H9 (cell line): ENCODE measurements at regions not wholly inside any gene's neighbourhood (a gene's known extent, or its start where the extent isn't known, plus 50 kb on each side); places are given as distances from the start of the nearest gene placed in this dataset.

Experiments
- DNase-seq: peaks from one replicate; pipeline ENCODE4 v3.0.0-alpha.2; 2017
- H2AFZ ChIP-seq: one replicate; pipeline ENCODE4 v1.6.1; 2013; ENCODE audit warnings: mild to moderate bottlenecking, low read length, control low read depth, moderate library complexity
- H2AK5ac ChIP-seq: 2 replicates; pipeline ENCODE4 v1.6.1; 2013; ENCODE audit warnings: low read length, control low read depth, mixed read lengths; ENCODE audit not compliant: insufficient read length
- H2BK120ac ChIP-seq: one replicate; pipeline ENCODE4 v1.6.1; 2013; ENCODE audit warnings: low read depth, mild to moderate bottlenecking, low read length, control low read depth, inconsistent platforms; ENCODE audit not compliant: poor library complexity, severe bottlenecking
- H2BK12ac ChIP-seq: 2 replicates; pipeline ENCODE4 v1.6.1; 2013; ENCODE audit warnings: low read length, control low read depth, mixed read lengths, low read depth; ENCODE audit not compliant: insufficient read length
- H2BK15ac ChIP-seq: 2 replicates; pipeline ENCODE4 v1.6.1; 2013; ENCODE audit warnings: low read depth, low read length, control low read depth
- H2BK20ac ChIP-seq: one replicate; pipeline ENCODE4 v1.6.1; 2013; ENCODE audit warnings: low read depth, mild to moderate bottlenecking, low read length, control low read depth, inconsistent platforms; ENCODE audit not compliant: poor library complexity, severe bottlenecking
- H2BK5ac ChIP-seq: 2 replicates; pipeline ENCODE4 v1.6.1; 2013; ENCODE audit warnings: low read length, control low read depth, mixed read lengths; ENCODE audit not compliant: insufficient read length
- H3K14ac ChIP-seq: 2 replicates; pipeline ENCODE4 v1.6.1; 2013; ENCODE audit warnings: low read length, control low read depth; ENCODE audit not compliant: insufficient read depth
- H3K18ac ChIP-seq: 2 replicates; pipeline ENCODE4 v1.6.1; 2013; ENCODE audit warnings: low read depth, mild to moderate bottlenecking, mixed read lengths, low read length, control low read depth; ENCODE audit not compliant: insufficient read length
- H3K23ac ChIP-seq: 2 replicates; pipeline ENCODE4 v1.6.1; 2013; ENCODE audit warnings: low read length, control low read depth, mixed read lengths, low read depth; ENCODE audit not compliant: insufficient read length
- H3K23me2 ChIP-seq: 2 replicates; pipeline ENCODE4 v1.6.1; 2013; ENCODE audit warnings: low read depth, mild to moderate bottlenecking, mixed read lengths, low read length, control low read depth; ENCODE audit not compliant: insufficient read length, poor library complexity, severe bottlenecking
- H3K27ac ChIP-seq: 2 replicates; pipeline ENCODE4 v1.5.1; 2013; ENCODE audit warnings: low read length, control low read depth, mixed read lengths, low read depth; ENCODE audit not compliant: insufficient read length
- H3K27me3 ChIP-seq: 2 replicates; pipeline ENCODE4 v1.6.1; 2013; ENCODE audit warnings: low read length, control low read depth, inconsistent platforms; ENCODE audit not compliant: insufficient read depth
- H3K4ac ChIP-seq: 2 replicates; pipeline ENCODE4 v1.6.1; 2013; ENCODE audit warnings: low read depth, mild to moderate bottlenecking, control low read depth, inconsistent platforms, low read length, moderate library complexity
- H3K4me1 ChIP-seq: 2 replicates; pipeline ENCODE4 v1.6.1; 2013; ENCODE audit warnings: low read length, control low read depth, inconsistent platforms; ENCODE audit not compliant: insufficient read depth
- H3K4me2 ChIP-seq: 2 replicates; pipeline ENCODE4 v1.6.1; 2013; ENCODE audit warnings: low read length, control low read depth, mixed read lengths; ENCODE audit not compliant: insufficient read length, insufficient read depth
- H3K56ac ChIP-seq: 2 replicates; pipeline ENCODE4 v1.6.1; 2013; ENCODE audit warnings: low read depth, mild to moderate bottlenecking, mixed read lengths, low read length, control low read depth; ENCODE audit not compliant: insufficient read length
- H3K79me1 ChIP-seq: 2 replicates; pipeline ENCODE4 v1.6.1; 2013; ENCODE audit warnings: low read depth, mild to moderate bottlenecking, moderate library complexity, low read length, control low read depth, inconsistent platforms; ENCODE audit not compliant: insufficient read depth, poor library complexity, severe bottlenecking
- H3K79me2 ChIP-seq: 2 replicates; pipeline ENCODE4 v1.6.1; 2013; ENCODE audit warnings: low read length, control low read depth, inconsistent platforms; ENCODE audit not compliant: insufficient read depth
- H3K9ac ChIP-seq: 2 replicates; pipeline ENCODE4 v1.6.1; 2013; ENCODE audit warnings: low read length, control low read depth, mixed read lengths; ENCODE audit not compliant: insufficient read length; ENCODE audit errors: extremely low read depth
- H3K9me3 ChIP-seq: one replicate; pipeline ENCODE4 v1.6.1; 2013; ENCODE audit warnings: low read depth, low read length, inconsistent platforms; ENCODE audit not compliant: control insufficient read depth
- H3T11ph ChIP-seq: one replicate; pipeline ENCODE4 v1.6.1; 2013; ENCODE audit warnings: mild to moderate bottlenecking, low read length, control low read depth, inconsistent platforms
- H4K20me1 ChIP-seq: one replicate; pipeline ENCODE4 v1.6.1; 2013; ENCODE audit not compliant: control insufficient read depth, insufficient read length, insufficient read depth
- H4K5ac ChIP-seq: 2 replicates; pipeline ENCODE4 v1.6.1; 2013; ENCODE audit warnings: low read depth, mild to moderate bottlenecking, mixed read lengths, low read length, control low read depth; ENCODE audit not compliant: insufficient read length
- H4K8ac ChIP-seq: replicated peaks from 2 replicates; pipeline ENCODE4 v1.6.1; 2013; ENCODE audit warnings: low read length, control low read depth, mixed read lengths, low read depth; ENCODE audit not compliant: insufficient read length
- H4K91ac ChIP-seq: 2 replicates; pipeline ENCODE4 v1.6.1; 2013; ENCODE audit warnings: low read depth, mild to moderate bottlenecking, moderate library complexity, mixed read lengths, low read length, control low read depth; ENCODE audit not compliant: insufficient read length
- H3K27ac Mint-ChIP-seq, 3 experiments: 2 replicates in 2 of 3; 3 replicates in 1 of 3; pipeline ENCODE4 v1.8.0; 2020 to 2021; ENCODE audit warnings: mixed read lengths in 3 of 3, mild to moderate bottlenecking in 1 of 3, moderate library complexity in 1 of 3
- H3K27me3 Mint-ChIP-seq: 2 replicates; pipeline ENCODE4 v1.8.0; 2021; ENCODE audit warnings: low read depth, mild to moderate bottlenecking, moderate library complexity, mixed read lengths
- H3K36me3 Mint-ChIP-seq, 3 experiments: 2 replicates in 2 of 3; 3 replicates in 1 of 3; pipeline ENCODE4 v1.8.0; 2020 to 2021; ENCODE audit warnings: low read depth in 3 of 3, mixed read lengths in 3 of 3; ENCODE audit not compliant: insufficient read depth in 1 of 3
- H3K4me1 Mint-ChIP-seq, 2 experiments: 2 replicates each; pipeline ENCODE4 v1.8.0; 2020; ENCODE audit warnings: mixed read lengths in 2 of 2
- H3K4me3 Mint-ChIP-seq, 2 experiments: 2 replicates in 1 of 2; 3 replicates in 1 of 2; pipeline ENCODE4 v1.8.0; 2020 to 2021; ENCODE audit warnings: mild to moderate bottlenecking in 2 of 2, mixed read lengths in 2 of 2, moderate library complexity in 1 of 2
- H3K9me3 Mint-ChIP-seq, 2 experiments: 2 replicates in 1 of 2; 3 replicates in 1 of 2; pipeline ENCODE4 v1.8.0; 2020; ENCODE audit warnings: mild to moderate bottlenecking in 2 of 2, mixed read lengths in 2 of 2, moderate library complexity in 1 of 2
- WGBS: extraction: QIAGEN DNeasy Blood & Tissue Kit; methylation state at CpG from one replicate; pipeline ENCODE4 v1.1.7; 2013; ENCODE audit warnings: missing lambda C conversion rate, low lambda C conversion rate, mixed read lengths; ENCODE audit not compliant: insufficient read length; ENCODE audit errors: extremely low coverage; 5-methylcytosine and 5-hydroxymethylcytosine counted together
- TF ChIP-seq, protein P1 (sequence below): fragments of 200-600 bp; sonication (generic); conservative IDR thresholded peaks from 3 replicates; pipeline ENCODE4 v1.8.0; 2021; ENCODE audit warnings: antibody characterized with exemption, mild to moderate bottlenecking

DNA sequence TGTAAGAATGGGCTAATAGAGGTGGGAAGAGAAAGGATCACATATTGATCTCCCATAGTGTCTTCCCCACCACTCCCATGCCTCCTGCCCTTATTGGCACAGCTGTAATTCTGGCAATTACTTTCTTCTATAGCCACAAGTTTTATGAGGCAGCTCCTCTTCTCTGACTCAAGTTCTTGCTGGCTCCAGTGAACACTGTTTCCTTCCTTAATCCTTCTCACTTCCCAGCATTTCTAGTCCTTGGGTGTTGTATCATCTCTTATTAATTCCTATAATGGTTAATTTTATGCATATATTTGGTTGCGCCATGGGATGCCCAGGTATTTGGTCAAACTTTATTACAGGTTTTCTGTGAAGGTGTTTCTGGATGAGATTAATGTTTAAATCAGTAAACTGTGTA, 103.3 kb downstream of the MRPL39 start:
- Histone ChIP-seq H3K9me3 (no peaks in the 10 kb centered on the region), H2BK20ac (no peak overlapping the region), H3K4ac (no peak overlapping the region), H3K23me2 (no peaks in the 10 kb centered on the region), H3K9ac (no peak overlapping the region), H2BK120ac (no peak overlapping the region), H3T11ph (no peak overlapping the region), H3K27ac (no peak overlapping the region), H3K4me2 (no peak overlapping the region), H3K56ac (no peak overlapping the region), H3K79me2 (no peaks in the 10 kb centered on the region), H2AFZ (no peak overlapping the region), H2AK5ac (no peak overlapping the region), H3K4me1 (no peaks in the 10 kb centered on the region), H3K23ac (no peak overlapping the region), H3K79me1 (no peaks in the 10 kb centered on the region), H3K27me3 (no peaks in the 10 kb centered on the region), H4K5ac (no peak overlapping the region), H3K14ac (no peak overlapping the region), H2BK12ac (no peak overlapping the region), H4K91ac (no peak overlapping the region), H3K18ac (no peak overlapping the region), H2BK15ac (no peak overlapping the region), H4K20me1 (no peaks in the 10 kb centered on the region), H2BK5ac (no peak overlapping the region), H4K8ac (no peak overlapping the region)
- Mint-ChIP-seq H3K36me3 (no peaks in the 10 kb centered on the region), H3K27ac (no peak overlapping the region), H3K9me3 (peaks cover 0 to under 1% of the 10 kb centered on the region in 2 experiments; a peak in 1 of 5 replicates), H3K4me3 (no peak overlapping the region), H3K27me3 (no peaks in the 10 kb centered on the region; the same call in 1 of the 2 replicates), H3K4me1 (no peaks in the 10 kb centered on the region)
- no peak for DNase-seq
- no CpG with 5 or more reads among the region's 1 CpG for WGBS
- TF ChIP-seq, protein P1, sequence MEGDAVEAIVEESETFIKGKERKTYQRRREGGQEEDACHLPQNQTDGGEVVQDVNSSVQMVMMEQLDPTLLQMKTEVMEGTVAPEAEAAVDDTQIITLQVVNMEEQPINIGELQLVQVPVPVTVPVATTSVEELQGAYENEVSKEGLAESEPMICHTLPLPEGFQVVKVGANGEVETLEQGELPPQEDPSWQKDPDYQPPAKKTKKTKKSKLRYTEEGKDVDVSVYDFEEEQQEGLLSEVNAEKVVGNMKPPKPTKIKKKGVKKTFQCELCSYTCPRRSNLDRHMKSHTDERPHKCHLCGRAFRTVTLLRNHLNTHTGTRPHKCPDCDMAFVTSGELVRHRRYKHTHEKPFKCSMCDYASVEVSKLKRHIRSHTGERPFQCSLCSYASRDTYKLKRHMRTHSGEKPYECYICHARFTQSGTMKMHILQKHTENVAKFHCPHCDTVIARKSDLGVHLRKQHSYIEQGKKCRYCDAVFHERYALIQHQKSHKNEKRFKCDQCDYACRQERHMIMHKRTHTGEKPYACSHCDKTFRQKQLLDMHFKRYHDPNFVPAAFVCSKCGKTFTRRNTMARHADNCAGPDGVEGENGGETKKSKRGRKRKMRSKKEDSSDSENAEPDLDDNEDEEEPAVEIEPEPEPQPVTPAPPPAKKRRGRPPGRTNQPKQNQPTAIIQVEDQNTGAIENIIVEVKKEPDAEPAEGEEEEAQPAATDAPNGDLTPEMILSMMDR, result no peak
